ENCODE measurements at regions not wholly inside any gene's neighbourhood (a gene's known extent, or its start where the extent isn't known, plus 50 kb on each side); places are given as distances from the start of the nearest gene placed in this dataset.

- Histone ChIP-seq H3K27me3 (ENCODE audit: control insufficient read depth, insufficient read depth, low read length) (no peaks in the 10 kb centered on the region), H3K9me3 (ENCODE audit: control insufficient read depth, insufficient read depth, low read length) (no peaks in the 10 kb centered on the region), H3K27ac (ENCODE audit: low read length) (no peak overlapping the region), H3K4me1 (ENCODE audit: control insufficient read depth, insufficient read depth, low read length) (no peaks in the 10 kb centered on the region), H3K36me3 (ENCODE audit: control insufficient read depth, insufficient read depth, low read length) (no peaks in the 10 kb centered on the region), H3K4me3 (ENCODE audit: low read length) (no peak overlapping the region)
- WGBS (ENCODE audit: insufficient coverage) = no CpG with 5 or more reads among the region's 1 CpG
- H3K27ac Mint-ChIP-seq = no peak overlapping the region
- no peak for TF ChIP-seq CTCF (IDR thresholded peaks at IDR 0.05)
- H3K4me1 Mint-ChIP-seq = no peaks in the 10 kb centered on the region
- DNase-seq = no peak
- intact Hi-C loops (cut with micrococcal nuclease) = no loop called here
- ATAC-seq = no peak
- H3K27me3 Mint-ChIP-seq (ENCODE audit: low read depth in 2 of 2) = no peaks in the 10 kb centered on the region
- H3K36me3 Mint-ChIP-seq = peaks cover 8% of the 10 kb centered on the region
- peaks cover 0 to 20% of the 10 kb centered on the region in 2 donors for H3K9me3 Mint-ChIP-seq
- H3K4me3 Mint-ChIP-seq = no peak overlapping the region
Measured at GRCh38 chr11:90594658-90595057, 371.8 kb upstream of the CHORDC1 start.

GRCh38 chr11:90593099-90593498, 370.2 kb upstream of the CHORDC1 start:
- no peaks in the 10 kb centered on the region for H3K9me3 ChIP-seq (ENCODE audit: control insufficient read depth, insufficient read depth, low read length)
- Mint-ChIP-seq H3K27ac (no peak overlapping the region), H3K27me3 (ENCODE audit: low read depth in 2 of 2) (no peaks in the 10 kb centered on the region), H3K36me3 (peaks cover 8% of the 10 kb centered on the region), H3K9me3 (peaks cover 0 to 18% of the 10 kb centered on the region in 2 donors), H3K4me3 (no peak overlapping the region), H3K4me1 (no peaks in the 10 kb centered on the region)
- DNase-seq (no peak), ATAC-seq (no peak)
- intact Hi-C loops (cut with micrococcal nuclease) = no loop called here
- H3K27ac ChIP-seq (ENCODE audit: low read length) = no peak overlapping the region
- H3K4me1 ChIP-seq (ENCODE audit: control insufficient read depth, insufficient read depth, low read length) = no peaks in the 10 kb centered on the region
- no peaks in the 10 kb centered on the region for H3K36me3 ChIP-seq (ENCODE audit: control insufficient read depth, insufficient read depth, low read length)
- no peak overlapping the region for H3K4me3 ChIP-seq (ENCODE audit: low read length)
- TF ChIP-seq CTCF (IDR thresholded peaks at IDR 0.05) = no peak
- WGBS (ENCODE audit: insufficient coverage) = 29% methylated on average over 1 of the region's 1 CpG
- H3K27me3 ChIP-seq (ENCODE audit: control insufficient read depth, insufficient read depth, low read length) = no peaks in the 10 kb centered on the region

- TF ChIP-seq CTCF (IDR thresholded peaks at IDR 0.05) = no peak
- WGBS (ENCODE audit: insufficient coverage) = no CpG with 5 or more reads among the region's 1 CpG
- Histone ChIP-seq H3K36me3 (ENCODE audit: control insufficient read depth, insufficient read depth, low read length) (no peaks in the 10 kb centered on the region), H3K9me3 (ENCODE audit: control insufficient read depth, insufficient read depth, low read length) (no peaks in the 10 kb centered on the region), H3K27me3 (ENCODE audit: control insufficient read depth, insufficient read depth, low read length) (no peaks in the 10 kb centered on the region), H3K4me3 (ENCODE audit: low read length) (no peak overlapping the region), H3K27ac (ENCODE audit: low read length) (no peak overlapping the region), H3K4me1 (ENCODE audit: control insufficient read depth, insufficient read depth, low read length) (no peaks in the 10 kb centered on the region)
- intact Hi-C loops (cut with micrococcal nuclease) = no loop called here
- H3K4me1 Mint-ChIP-seq = no peaks in the 10 kb centered on the region
- H3K9me3 Mint-ChIP-seq = peaks cover 0 to 18% of the 10 kb centered on the region in 2 donors
- DNase-seq (no peak), ATAC-seq (no peak)
- H3K4me3 Mint-ChIP-seq = no peak overlapping the region
- H3K27ac Mint-ChIP-seq = no peak overlapping the region
- no peaks in the 10 kb centered on the region for H3K27me3 Mint-ChIP-seq (ENCODE audit: low read depth in 2 of 2)
- H3K36me3 Mint-ChIP-seq = no peaks in the 10 kb centered on the region
Measured at GRCh38 chr11:90590286-90590685, 367.4 kb upstream of the CHORDC1 start.

- intact Hi-C loops (cut with micrococcal nuclease) = no loop called here
- ATAC-seq (peak in 2 of 3 donors; percentile 36 to 81), DNase-seq (no peak)
- Histone ChIP-seq H3K9me3 (ENCODE audit: control insufficient read depth, insufficient read depth, low read length) (no peaks in the 10 kb centered on the region), H3K36me3 (ENCODE audit: control insufficient read depth, insufficient read depth, low read length) (no peaks in the 10 kb centered on the region), H3K27me3 (ENCODE audit: control insufficient read depth, insufficient read depth, low read length) (no peaks in the 10 kb centered on the region), H3K4me3 (ENCODE audit: low read length) (no peak overlapping the region), H3K4me1 (ENCODE audit: control insufficient read depth, insufficient read depth, low read length) (no peaks in the 10 kb centered on the region), H3K27ac (ENCODE audit: low read length) (no peak overlapping the region)
- WGBS (ENCODE audit: insufficient coverage) = 54% methylated on average over 2 of the region's 2 CpGs
- no peaks in the 10 kb centered on the region for H3K27me3 Mint-ChIP-seq (ENCODE audit: low read depth in 2 of 2)
- TF ChIP-seq CTCF (IDR thresholded peaks at IDR 0.05) = no peak
- H3K4me3 Mint-ChIP-seq = peak overlapping the region; percentile 58
- H3K4me1 Mint-ChIP-seq = no peaks in the 10 kb centered on the region
- no peaks in the 10 kb centered on the region for H3K36me3 Mint-ChIP-seq
- H3K27ac Mint-ChIP-seq = no peak overlapping the region
- H3K9me3 Mint-ChIP-seq = peaks cover 0 to 18% of the 10 kb centered on the region in 2 donors
Measured at GRCh38 chr11:90589735-90590134, 366.9 kb upstream of the CHORDC1 start.

Measured in natural killer cell (primary cell).